Fibroblast of villous mesenchyme (primary cell): ENCODE measurements at regions not wholly inside any gene's neighbourhood (a gene's known extent, or its start where the extent isn't known, plus 50 kb on each side); places are given as distances from the start of the nearest gene placed in this dataset.

ENCODE experiments used
- DNase-seq: peaks from one replicate; pipeline ENCODE4 v3.0.0-alpha.2; 2010; ENCODE audit warnings: low read depth
- H3K4me3 ChIP-seq: 2 replicates; pipeline ENCODE4 v1.5.1; 2011; ENCODE audit warnings: low read depth, mild to moderate bottlenecking, low read length
- CTCF ChIP-seq: IDR thresholded peaks from 2 replicates; pipeline ENCODE4 v1.5.1; 2012; ENCODE audit warnings: low read depth, mild to moderate bottlenecking, low read length; ENCODE audit not compliant: insufficient read depth

DNA sequence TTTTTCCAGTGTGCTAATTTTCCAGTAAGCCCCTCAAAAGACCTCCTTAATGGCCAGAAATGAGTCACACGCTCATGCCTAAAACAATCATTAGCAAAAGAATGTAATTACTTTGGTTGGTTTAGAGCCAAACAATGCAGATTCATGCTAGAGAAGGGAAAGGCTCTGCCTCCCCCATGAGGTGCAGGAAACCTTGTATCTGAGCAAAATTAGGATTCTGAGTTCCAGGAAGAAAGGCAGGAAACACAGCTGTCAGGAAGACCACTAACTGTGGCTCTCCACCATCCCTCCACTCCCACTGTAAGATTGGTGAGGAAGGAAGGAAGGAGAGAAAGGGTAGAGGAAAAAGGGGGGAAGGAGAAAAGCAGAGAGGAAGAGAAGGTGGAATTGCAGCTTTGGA, 104.9 kb upstream of the DHX15 start:
- DNase-seq: no peak
- TF ChIP-seq CTCF: no peak
- no peak overlapping the region for H3K4me3 ChIP-seq

DNA sequence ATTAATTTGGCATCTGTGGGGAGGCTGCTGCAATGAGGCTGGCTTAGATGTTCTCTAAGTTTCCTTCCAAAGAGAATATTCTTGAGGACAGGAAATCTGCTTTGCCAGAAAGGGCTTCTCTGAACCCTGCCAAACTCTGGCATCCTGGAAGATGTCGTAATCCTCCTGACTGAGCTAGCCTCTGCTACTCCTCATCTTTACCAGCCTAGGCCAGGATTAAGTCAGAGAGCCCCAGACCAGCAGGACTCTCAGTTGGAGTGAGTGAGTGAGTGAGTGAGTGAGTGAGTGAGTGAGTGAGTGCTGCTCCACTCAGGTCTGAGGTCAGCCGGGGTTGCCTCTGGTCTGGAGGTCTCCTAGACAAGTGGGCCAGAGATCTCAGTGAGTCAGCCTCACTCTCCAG, 104.9 kb upstream of the SOD3 start:
- no peak overlapping the region for H3K4me3 ChIP-seq
- DNase-seq: peak; percentile 22
- no peak for TF ChIP-seq CTCF

GRCh38 chr4:24693636-24694035, 101.7 kb upstream of the SOD3 start:
- TF ChIP-seq CTCF: no peak
- no peak for DNase-seq
- no peak overlapping the region for H3K4me3 ChIP-seq

GRCh38 chr4:24700118-24700517, 95.3 kb upstream of the SOD3 start:
- DNase-seq: no peak
- no peak for TF ChIP-seq CTCF
- no peak overlapping the region for H3K4me3 ChIP-seq

DNA sequence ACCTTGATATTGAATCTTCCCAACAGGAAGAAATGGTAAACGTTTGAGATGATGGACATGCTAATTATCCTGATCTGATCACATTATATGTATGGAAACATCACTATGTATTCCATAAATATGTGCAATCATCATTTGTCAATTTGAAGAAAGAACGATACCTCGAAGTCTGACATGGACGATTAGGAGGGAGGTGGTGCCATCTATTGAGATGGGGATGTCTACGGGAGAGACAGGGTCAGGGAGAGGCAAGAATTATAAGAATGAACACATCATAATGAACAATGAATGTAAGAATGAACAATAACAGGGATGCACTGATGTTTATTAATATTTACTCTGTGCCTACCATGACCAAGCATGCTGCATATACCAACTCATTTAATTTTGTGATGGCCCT, 93.7 kb upstream of the SOD3 start:
- no peak overlapping the region for H3K4me3 ChIP-seq
- no peak for TF ChIP-seq CTCF
- no peak for DNase-seq

- H3K4me3 ChIP-seq: no peak overlapping the region
- no peak for TF ChIP-seq CTCF
- no peak for DNase-seq
Observed at GRCh38 chr4:24702281-24702680, 93.1 kb upstream of the SOD3 start.

DNA sequence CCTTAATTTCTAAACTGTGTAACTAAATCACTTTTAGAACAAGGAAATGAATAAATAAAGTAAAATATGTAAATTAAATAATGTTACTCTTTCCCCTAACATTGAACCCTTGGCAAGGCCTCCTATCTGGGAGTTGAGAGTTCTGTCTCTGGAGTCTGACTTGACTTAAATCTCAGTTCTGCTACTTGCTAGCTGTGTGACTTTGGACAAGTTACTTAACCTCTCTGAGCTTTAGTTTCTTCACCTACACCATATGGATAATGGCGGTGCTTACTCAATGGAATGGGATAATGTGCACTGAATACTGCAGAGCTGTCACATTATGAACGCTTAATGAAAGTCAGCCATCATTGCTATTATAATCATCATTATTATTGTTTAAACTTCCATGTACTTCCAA, 92.1 kb upstream of the SOD3 start:
- H3K4me3 ChIP-seq: no peak overlapping the region
- TF ChIP-seq CTCF: no peak
- no peak for DNase-seq
